Fibroblast of skin of right biceps (primary cell): ENCODE measurements at regions not wholly inside any gene's neighbourhood (a gene's known extent, or its start where the extent isn't known, plus 50 kb on each side); places are given as distances from the start of the nearest gene placed in this dataset.
"Not testable (repeated sequence)": the region's sequence is repeated elsewhere in the genome, so short reads cannot be mapped to it uniquely, and the experiment has no call there.

ENCODE experiments used
- DNase-seq: peaks from one replicate; pipeline ENCODE4 v3.0.0-alpha.2; 2013

DNA sequence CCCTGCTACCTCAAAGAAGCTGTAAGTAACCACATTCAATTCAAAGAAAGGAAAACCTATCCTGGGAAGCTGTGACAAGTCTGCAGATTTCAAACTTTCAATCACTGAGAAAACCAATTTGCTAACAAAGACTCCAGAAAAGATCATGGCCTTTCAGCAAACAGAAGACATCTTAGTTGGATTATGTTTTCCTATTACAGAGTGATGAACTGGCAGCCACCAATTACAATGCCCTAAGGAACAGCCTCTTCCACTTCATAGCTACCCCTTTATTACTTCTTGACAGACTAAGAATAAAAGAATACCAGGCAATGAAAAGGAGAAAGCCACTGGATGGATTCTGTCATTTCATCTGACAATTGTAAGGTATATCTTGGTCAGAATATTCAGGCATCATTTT is 128.2 kb upstream of the RASEF start:
- no peak for DNase-seq

GRCh38 chr9:83189026-83189425 is 126.1 kb upstream of the RASEF start:
- not testable (repeated sequence) for DNase-seq

GRCh38 chr9:83188277-83188676 is 125.3 kb upstream of the RASEF start:
- no peak for DNase-seq

GRCh38 chr9:83186155-83186737 is 123.3 kb upstream of the RASEF start:
- DNase-seq: no peak

DNA sequence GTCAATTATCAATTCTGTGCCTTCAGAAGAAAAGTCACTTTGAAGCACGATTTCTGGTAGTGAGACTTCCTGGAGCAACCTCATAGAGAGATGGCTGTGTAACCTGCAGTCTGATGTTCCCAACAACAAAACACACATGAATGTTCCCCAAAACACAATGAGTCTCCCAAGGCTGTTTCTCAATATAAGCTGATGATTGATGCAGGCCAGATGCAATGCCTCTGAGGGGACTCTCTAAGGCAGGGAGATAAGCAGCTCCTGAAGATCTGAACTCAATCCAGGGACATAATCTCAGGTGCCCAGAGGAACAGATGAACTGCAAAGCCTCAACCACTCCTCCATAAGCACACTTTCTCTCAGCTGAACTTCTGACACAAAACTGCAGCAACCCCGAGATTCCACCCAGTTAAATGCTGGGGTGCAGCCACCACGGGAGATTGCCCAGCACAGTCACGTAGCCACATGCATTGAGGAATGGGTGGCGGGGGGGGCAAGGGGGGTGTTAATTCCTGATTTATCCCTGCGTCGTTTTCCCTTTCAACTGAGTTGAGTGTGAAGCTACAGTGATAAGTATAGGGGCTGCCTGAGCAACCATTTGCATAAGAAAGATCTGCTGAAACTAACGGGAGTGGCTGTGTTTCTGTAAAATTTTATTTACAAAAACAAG is 122.7 kb upstream of the RASEF start:
- no peak for DNase-seq

- no peak for DNase-seq
These were observed 120.7 kb upstream of the RASEF start for GRCh38 chr9:83183621-83184020.

GRCh38 chr9:83182071-83182470 is 119.1 kb upstream of the RASEF start:
- DNase-seq: no peak

- no peak for DNase-seq
These were observed 115.8 kb upstream of the RASEF start for GRCh38 chr9:83178717-83179116.

GRCh38 chr9:83177747-83178146 is 114.8 kb upstream of the RASEF start:
- no peak for DNase-seq

DNA sequence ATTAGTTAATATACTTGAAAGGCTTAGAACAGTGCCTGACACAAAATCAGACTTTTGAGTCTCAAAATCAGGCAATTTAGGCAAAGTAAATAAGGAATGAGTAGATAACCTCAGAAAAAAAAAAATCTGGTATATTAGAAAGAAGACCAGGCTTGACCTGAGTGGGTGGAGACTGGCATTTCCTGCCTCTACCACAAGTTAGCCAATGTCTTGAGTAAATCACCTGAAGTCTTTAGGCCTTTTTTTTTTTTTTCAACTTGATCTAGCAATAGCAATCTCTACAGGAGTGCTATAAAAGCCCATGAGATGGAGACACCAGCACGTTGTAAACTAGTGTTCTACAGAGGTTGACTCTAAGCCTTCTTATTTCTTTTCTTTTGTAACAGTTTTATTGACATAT is 104.2 kb upstream of the RASEF start:
- DNase-seq: no peak

GRCh38 chr9:83166372-83166771 is 103.4 kb upstream of the RASEF start:
- DNase-seq: no peak

GRCh38 chr9:83155733-83156132 is 92.8 kb upstream of the RASEF start:
- no peak for DNase-seq

- DNase-seq: peak; percentile 1
These were observed 91.9 kb upstream of the RASEF start for GRCh38 chr9:83154821-83155220.

GRCh38 chr9:83154087-83154736 is 91.3 kb upstream of the RASEF start:
- peak; percentile 29 for DNase-seq

DNA sequence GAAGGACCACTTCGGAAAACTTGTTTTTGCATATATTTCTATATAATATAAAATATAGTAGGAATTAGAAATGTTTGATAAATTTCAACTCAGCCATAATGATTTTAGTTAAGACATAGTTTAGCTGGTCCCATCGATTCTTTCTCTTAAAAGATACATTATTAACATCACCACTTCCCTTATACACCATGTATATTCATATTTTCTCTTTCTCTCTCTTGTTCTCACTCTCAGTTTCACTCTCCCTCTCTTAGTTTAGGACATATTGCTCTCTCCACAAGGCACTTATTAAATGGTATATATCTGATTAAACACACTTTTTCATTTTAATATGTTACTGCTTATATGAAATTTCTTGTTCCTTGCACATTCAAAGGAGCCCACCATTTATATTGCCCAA is 90.1 kb upstream of the RASEF start:
- no peak for DNase-seq

- no peak for DNase-seq
These were observed 88.7 kb upstream of the RASEF start for GRCh38 chr9:83151627-83152137.

GRCh38 chr9:83147315-83148149 is 84.6 kb upstream of the RASEF start:
- DNase-seq: no peak

DNA sequence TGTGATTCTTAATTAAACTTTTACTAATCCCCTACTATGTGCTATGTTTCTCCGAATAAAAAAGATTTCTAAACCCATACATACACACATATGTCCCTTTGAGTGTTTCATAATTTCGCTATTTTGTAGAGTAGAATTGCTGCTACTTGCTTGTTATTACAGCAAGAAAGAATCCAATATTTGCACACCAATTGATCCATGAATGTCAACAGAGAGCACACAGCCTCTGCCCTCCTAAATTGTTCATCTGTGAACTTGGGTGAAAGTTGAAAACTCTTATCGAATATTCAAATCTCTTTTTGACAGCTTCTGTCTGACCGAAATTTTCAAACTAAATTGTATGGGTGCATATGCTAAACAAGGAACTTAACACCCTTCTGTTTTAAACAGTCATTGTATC is 83.4 kb upstream of the RASEF start:
- no peak for DNase-seq

DNA sequence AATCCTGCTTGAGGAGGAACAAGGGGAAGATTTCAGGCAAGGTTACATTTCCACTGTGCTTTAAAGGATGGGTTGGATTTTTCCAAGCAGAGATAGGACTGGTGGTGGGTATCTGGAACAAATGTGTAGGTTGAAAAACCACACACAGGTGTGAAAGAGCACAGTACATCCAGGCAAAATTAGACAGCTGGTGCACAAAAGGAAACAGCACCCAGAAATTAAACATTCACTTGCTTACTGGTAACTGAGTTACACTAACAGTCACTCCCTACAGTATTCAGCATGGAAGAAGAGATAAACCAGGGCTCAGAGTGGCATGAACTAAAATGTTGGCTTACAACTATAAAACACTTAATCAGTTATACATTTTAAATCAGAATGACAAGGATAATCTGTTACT is 81.5 kb upstream of the RASEF start:
- DNase-seq: no peak

- DNase-seq: no peak
These were observed 79.4 kb upstream of the RASEF start for GRCh38 chr9:83142389-83142788.

- DNase-seq: no peak
These were observed 78.9 kb upstream of the RASEF start for GRCh38 chr9:83141887-83142286.

DNA sequence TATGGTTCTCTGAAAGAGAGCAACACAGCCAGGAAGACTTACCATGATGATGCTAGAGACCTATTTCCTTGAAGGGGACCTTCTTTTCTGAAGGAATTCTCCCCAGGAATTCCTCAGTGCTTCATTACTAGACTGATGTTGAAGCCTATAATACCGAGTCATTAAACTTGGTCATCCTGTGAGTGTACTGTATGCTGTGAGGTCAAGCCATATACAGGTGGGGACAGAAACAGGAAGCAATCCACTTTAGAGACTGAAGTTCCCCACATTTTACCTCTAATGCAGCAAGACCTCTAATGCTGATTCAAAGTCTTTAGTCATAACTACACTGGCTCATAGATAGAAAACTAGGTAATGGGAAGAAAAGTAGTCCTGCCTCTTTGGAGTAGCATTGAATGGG is 77.1 kb upstream of the RASEF start:
- no peak for DNase-seq

GRCh38 chr9:83138422-83139135 is 75.6 kb upstream of the RASEF start:
- no peak for DNase-seq
